GM18868 (cell line): ENCODE measurements at regions not wholly inside any gene's neighbourhood (a gene's known extent, or its start where the extent isn't known, plus 50 kb on each side); places are given as distances from the start of the nearest gene placed in this dataset.
"Not testable (repeated sequence)": the region's sequence is repeated elsewhere in the genome, so short reads cannot be mapped to it uniquely, and the experiment has no call there.

Experiments used
- ATAC-seq: cut with Tn5 transposase; IDR thresholded peaks from one replicate; pipeline ENCODE4 v1.9.1; 2021; ENCODE audit warnings: mild to moderate bottlenecking, moderate library complexity; ENCODE audit not compliant: unreplicated experiment

DNA sequence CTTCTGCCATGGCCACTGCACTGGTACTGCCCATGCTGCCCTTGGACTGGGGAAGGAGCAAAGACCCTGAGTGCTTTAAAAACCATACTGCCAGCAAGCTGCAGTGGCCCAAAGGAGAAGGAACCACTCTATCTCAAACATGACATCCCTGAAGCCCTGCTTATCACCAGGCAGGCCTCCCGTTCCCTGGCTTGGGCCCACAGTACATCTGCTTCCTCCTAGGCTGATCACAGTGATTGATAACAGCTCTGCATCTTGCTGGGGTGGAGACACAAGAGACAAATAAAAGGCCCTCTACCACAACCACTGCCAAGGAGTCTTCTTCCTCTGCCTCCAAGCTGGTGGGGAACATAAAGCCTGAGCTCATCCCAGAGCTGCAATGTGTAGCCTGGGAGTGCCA is 567.5 kb downstream of the TRHDE start:
- ATAC-seq = no peak

DNA sequence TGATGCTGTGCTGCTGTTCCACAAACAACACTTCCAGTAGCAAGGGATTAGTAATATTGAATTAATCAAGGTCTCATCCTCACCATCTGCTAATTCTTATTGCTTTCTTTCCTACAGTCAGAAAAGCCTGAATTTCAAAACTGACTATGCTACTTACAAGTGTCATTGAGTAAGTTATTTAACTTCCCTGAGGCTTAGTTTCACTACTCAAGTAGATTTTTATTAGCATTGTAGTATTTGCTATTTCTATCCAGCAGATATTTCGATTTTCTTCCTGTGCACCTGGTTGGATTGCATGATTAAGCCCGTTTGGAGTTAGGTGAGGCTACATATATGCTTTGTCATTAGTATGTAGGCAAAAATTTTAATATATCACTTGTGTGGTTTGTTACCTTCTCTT is 591.5 kb downstream of the TRHDE start:
- no peak for ATAC-seq

DNA sequence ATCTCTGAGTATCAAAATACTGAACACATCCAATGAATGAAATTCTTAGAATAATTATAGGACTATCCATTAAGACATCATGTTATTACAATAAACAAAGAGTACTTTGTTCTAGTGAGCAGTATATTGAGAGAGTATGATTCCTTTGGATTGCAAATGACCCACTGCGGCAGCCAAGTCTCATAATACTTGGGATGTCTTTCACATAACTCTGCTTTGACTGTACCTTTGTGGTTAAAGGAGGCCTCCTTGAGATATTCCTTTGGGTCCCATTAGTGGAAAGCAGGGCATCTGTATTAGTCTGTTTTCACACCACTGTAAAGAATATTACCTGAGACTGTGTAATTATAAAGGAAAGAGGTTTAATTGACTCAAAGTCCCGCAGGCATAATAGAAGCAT is 593.8 kb downstream of the TRHDE start:
- no peak for ATAC-seq

DNA sequence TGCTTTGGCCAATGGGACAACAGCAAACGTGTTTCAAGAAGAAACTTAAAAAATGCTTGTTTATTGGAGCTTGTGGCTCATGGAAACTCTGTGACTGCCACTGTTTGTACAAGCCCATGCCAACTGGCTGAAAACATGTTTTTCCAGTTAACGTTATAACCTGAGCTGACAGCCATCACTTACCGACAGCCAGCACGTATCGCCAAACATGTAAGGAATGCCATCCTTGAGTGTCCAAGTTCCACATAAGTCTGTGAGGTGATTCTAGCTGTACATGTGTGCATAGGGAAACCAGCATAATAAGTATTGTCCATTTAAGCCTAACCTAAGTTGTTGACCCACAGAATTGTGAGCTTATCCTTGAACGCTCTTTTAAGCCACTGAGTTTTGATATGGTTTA is 596.9 kb downstream of the TRHDE start:
- ATAC-seq = no peak

DNA sequence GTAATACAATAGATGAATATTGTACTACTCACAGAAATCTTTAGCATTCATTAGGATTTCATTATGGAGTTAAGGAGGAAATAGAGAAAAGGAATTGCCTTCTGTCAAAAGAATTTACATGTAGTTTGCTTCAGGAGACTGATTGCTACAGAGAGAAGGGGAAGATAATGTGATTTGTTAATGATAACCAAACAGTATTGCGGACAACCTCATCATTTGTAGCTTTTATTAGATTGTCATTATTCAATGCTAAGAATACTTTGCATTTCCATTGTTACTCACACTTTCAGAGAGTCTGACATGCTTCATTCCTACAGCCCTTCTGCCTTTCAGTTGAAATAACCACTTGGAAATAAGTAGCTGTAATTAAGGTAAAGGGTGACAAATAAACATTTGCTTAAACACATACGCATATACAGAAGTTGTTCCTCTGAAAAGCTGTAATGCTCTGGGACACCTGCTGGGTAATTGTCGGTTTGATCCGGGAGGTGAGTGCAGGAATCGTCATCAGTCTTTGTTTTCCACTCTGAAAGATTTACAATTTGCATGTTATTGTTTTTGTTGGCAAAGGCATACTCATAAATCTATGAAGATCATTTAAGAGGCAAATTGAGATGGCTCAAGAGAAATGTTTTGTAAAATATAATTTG is 600.2 kb downstream of the TRHDE start:
- ATAC-seq = no peak

DNA sequence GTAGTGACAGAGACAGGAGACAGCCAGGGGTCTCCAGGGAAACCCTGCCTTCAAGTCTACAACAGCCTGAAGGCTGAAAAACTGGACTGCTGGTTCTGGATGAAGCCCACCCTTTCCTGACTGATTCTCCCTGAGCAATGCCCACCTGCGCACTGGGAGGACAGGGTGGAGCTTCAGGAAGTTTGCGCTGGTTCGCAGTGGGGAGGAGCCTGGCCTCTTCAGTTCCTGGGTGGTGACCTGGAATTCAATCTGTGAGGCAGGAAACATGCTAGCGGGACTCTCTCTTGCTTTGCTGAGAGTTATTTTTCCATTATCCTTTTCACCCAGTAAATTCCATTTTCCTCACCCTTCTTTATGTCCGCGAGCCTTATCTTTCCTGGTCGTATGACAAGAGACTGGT is 600.8 kb downstream of the TRHDE start:
- no peak for ATAC-seq

DNA sequence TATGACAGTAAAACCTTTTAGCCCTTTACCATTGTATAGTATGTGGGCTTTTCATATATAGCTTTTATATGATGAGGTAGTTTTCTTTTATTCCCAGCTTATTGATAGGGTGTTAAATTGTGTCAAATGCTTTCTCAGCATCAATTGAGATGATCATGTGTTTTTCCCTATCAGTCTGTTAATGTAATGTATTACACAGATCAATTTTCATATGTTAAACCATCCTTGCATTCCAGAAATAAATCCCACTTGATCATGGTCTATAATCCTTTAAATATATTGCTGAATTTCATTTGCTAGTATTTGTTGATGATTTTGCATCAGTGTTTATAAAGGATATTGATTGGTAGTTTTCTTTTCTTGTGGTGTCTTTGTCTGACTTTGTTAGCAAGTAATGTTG is 603.9 kb downstream of the TRHDE start:
- no peak for ATAC-seq

DNA sequence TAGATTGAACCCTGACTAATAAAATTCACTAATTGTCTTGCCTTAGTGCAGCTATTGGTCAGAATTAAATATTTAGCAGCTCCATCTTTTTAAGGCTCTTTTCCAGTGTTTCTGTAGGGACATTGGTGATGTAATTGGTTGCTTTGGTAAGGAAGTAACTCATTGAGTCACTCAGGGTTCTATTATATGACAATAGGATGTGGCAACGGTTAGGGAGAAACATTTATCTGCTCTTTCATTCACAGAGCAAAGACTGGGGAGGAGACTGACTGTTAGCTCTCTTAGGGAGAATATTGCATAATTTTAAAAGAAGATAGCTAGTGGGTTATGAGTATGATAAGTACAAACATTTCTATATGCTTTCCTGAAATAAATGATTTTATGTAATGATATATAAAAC is 616.5 kb downstream of the TRHDE start:
- ATAC-seq = no peak

DNA sequence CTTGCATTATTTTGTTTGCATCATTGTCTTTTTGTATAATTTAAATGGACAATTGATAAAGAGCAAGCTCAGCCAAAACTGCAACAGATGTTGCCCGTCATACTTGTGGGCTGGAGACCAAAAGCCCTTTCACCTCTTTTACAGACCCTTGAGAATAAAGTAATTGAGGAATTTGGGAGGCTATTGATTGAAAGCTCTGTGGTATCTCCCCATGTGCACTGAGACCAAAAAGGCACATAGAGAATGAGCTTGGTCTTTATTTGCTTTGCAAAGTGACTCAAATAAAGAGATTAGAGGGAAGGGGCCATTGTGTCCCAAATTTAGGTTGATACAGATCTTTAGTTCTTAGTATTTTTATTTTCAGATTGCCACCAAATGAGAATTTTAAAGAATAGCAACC is 617.6 kb downstream of the TRHDE start:
- no peak for ATAC-seq

DNA sequence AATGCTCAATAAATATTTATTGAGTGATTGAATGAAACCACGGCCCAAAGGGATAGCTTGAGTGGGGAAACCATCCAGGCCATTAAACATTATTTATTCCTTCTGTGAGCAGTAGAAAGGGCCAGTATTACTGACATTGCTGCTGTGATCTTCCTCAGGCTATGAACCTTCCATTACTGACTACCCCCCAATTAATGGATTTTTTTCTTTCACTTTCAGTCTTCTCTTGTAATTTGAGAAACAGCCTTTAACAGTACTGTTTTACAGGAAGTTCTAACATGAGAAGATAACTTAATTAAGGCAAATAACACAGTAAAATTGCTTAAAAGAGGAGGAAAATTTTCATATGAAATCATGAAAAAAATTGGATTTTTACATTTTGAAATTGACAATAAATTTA is 629.5 kb downstream of the TRHDE start:
- no peak for ATAC-seq

DNA sequence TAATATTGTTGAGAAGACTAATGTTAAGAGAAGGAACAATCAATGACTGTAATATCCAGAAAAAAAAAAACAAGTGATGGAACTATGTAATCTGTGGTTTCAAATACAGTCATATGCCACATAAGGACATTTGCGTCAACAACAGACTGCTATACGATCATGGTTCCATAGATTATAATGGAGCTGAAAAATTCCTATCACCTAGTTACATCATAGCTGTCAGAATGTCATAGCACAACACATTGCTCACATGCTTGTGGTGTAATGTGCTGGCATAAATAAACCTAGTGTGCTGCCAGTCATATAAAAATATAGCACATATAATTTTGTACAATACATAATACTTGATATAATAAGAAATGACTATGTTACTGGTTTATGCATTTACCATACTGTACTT is 653.5 kb downstream of the TRHDE start:
- no peak for ATAC-seq

DNA sequence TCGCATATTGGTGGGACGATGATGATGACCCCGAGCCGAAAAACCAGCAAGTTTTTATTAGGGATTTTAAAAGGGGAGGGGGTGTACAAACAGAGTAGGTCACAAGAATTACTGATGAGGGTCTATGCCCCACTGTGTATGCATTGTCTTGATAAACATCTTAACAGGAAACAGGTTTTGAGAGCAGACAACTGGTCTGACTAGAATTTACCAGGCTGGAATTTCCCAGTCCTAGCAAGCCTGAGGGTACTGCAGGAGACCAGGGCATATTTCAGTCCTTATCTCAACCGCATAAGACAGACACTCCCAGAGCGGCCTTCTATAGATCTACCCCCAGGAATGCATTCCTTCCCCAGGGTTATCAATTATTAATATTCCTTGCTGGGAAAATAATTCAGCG is 659.7 kb downstream of the TRHDE start:
- not testable (repeated sequence) for ATAC-seq

DNA sequence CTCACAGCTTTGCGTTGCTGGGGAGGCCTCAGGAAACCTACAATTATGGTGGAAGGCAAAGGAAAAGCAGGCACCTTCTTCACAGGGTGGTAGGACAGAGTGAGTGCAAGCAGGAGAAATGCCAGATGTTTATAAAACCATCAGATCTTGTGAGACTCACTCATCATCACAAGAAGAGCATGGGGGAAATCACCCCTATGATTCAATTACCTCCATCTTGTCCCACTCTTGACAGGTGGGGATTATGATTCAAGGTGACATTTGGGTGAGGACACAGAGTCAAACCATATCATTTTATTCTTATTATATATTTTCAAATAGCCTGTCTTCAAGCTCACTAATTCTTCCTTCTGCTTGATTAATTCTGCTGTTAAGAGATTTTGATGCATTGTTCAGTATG is 665.3 kb downstream of the TRHDE start:
- no peak for ATAC-seq

DNA sequence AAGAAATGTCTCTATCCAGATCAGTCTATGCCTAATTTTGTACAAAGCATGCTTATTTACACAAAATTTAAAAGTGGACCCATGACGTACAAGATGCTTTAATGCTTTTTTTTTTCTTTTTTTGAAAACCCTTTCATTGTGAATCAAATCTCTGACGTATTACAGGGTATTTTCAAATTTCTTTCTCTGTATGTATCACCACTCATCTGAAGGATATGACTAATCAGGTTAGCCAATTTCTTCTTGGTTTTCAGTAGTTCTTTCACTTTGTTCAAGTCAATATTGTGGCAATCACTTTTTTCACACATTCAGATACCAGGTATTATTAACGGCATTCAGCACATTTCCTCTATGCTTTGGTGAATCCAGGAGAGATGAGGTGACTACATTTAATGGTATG is 685.3 kb downstream of the TRHDE start:
- ATAC-seq = no peak

DNA sequence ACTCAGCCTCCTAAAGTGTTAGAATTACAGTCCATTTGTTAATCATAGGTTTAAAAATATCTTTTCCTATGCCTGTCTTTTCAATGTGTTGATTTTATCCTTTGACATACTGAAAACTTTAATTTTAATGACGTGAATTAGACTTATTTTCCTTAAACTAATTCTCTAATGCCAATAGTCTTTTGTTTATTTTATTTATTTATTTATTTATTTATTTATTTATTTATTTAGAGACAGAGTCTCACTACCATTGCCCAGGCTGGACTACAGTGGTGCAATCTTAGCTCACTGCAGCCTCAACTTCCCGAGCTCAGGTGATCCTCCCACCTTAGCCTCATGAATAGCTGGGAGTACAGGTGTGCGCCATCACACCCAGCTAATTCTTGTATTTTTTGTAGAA is 694.5 kb downstream of the TRHDE start:
- ATAC-seq = no peak

DNA sequence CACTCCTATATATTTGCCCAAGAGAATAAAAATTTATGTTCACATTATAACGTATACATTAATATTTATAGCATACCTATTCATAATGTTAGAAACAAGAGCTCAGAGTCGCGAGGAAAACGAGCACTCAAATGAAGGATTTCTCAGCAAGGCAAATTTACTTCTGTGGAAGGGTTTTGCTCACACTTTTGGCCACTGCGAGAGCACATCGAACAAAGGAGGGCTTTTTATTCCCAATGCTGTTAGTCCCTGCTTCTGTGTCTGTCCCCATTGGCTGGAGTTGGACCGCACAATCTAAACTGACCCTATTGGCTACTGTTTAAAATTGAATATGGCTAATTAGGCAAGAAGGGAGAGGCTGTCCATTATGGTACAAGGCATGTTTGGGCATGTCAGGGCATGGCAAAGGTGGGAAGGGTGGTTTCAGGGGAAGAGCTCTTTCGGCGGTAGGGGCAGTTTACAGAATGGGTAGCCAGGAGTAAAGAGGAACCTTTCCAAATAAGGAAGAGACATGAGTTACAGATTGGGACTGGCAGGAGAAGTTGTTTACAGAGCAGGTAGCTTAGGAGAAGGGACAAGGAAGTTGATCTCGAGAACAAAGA is 702.9 kb downstream of the TRHDE start:
- no peak for ATAC-seq

DNA sequence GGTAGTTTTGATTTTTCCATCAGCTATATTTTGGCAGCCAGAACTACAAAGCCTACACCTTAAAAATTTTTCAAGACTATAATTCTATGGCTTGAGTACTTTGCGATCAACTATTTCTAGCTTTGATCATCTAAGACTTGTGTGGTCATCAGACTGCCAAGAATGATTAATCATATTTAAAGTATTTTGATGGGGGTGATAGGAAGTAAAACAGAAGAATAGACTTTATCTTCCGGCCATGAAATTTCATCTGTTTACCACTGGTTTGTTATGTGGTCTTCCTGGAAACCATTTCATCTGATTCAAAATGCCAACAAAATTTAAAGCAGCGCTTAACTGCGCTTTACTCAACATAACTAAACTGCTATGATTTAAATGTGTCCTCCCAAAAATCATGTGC is 706.8 kb downstream of the TRHDE start:
- no peak for ATAC-seq

DNA sequence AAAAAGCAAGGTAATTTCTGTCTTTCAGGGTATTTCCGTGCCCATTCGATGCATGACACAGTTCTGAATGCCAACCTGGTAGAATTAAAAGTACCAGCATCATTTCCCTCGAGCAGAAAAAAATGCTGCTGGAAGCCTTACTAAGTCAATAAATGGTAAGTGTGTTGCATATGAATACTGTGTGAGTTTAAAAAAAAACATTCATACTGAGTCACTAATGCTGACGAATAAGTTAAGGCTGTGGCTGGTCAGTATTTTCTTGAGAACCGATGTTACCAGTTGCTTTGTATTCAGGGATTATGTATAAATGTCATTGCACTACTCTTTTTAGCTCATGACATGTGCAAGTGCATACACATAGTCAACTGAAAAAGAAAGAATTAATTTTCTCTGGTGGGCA is 710.2 kb downstream of the TRHDE start:
- ATAC-seq = no peak

DNA sequence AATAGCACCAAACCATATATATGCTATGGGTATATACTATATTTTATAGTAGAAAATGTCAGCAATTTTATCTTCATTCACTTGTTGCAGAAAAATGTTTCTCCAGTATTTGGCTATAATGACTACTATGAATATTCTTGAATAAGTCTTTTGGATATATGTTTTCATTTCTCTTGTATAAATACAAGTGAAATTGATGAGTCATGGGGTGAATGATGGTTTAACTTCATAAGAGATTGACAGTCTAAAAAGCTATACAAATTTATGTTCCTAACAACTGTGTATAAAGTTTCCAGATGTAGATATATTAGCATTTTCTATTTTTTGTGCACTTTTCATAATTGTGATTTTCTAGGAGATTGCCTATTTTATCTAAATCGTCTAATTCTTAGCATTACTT is 714.8 kb downstream of the TRHDE start:
- no peak for ATAC-seq

DNA sequence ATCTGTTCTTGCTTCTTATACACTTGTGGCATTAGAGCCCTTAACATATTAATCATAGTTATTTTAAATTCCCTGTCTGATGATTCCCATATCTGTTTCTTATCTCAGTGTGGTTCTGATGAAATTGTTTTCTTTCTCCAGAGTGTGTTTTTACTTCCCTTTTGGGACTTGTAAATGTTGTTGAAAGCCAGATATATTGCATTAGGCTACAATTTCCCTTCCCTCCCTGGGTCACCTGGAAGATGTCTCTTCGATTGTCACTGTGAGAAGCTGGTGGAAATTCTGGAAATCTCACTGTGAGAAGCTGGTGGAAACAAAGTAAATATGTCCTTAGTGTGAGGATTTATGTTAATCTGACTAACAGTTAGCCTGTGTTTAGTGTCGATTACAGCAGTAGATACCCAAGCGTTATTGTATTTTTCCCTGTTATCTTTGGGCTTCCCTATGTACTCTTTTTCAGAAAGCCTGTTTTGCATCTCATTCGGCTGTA is 717.3 kb downstream of the TRHDE start:
- no peak for ATAC-seq

DNA sequence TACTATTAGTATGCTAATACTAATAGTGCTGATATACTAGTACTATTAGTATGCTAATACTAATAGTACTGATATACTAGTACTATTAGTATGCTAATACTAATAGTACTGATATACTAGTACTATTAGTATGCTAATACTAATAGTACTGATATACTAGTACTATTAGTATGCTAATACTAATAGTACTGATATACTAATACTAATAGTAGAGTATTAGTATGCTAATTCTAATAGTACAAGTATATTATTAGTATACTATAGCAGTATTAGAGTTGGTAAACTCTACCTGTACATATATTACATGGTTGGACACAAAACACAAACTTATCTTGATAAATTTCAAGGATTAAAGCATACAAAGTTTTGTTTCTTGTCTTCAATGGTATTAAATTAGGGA is 722.9 kb downstream of the TRHDE start:
- not testable (repeated sequence) for ATAC-seq

DNA sequence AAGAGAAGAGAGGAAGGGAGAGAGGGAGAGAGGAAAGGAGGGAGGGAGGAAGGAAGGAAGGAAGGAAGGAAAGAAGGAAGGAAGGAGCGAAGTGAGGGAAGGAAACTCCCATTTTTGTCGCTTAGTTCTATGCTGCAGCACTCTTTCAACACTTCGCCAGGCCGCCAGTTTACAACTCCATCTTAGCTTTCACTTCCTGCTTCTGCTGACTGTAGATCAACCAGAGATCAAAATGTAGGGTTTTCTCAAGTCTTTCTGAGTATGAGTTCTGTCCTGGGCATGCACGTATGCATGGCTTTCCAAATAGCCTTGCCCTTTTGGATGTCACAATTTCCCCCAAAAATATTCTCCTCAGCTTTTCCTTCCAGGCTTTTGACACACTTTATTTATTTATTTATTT is 723.4 kb downstream of the TRHDE start:
- no peak for ATAC-seq

DNA sequence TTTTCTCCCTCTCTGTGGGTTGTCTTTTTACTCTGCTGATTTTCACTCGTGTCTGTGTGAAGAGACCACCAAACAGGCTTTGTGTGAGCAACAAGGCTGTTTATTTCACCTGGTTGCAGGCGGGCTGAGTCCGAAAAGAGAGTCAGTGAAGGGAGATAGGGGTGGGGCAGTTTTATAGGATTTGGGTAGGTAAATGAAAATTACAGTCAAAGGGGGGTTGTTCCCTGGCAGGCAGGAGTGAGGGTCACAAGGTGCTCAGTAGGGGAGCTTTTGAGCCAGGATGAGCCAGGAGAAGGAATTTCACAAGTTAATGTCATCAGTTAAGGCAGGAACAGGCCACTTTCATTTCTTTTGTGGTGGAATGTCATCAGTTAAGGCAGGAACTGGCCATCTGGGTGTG is 729.6 kb downstream of the TRHDE start:
- ATAC-seq = not testable (repeated sequence)
